Gastrocnemius medialis (tissue), 4 donors: ENCODE measurements at regions not wholly inside any gene's neighbourhood (a gene's known extent, or its start where the extent isn't known, plus 50 kb on each side); places are given as distances from the start of the nearest gene placed in this dataset.
A peak's percentile ranks its signal among the peaks of the same experiment; 100 is the strongest.

Experiments
- ATAC-seq, 2 donors: fragments of 150-250 bp; one replicate each; pipeline ENCODE4 v1.9.1; 2016
- DNase-seq, 2 donors: peaks; one replicate each; pipeline ENCODE4 v3.0.0-alpha.2; 2019
- H3K27ac ChIP-seq, 4 donors: fragments of 200-600 bp; sonication (generic); 1 replicate in 1 of 4; 2 replicates in 3 of 4; pipeline ENCODE4 v1.5.1; 2016 to 2018; ENCODE audit warnings: mild to moderate bottlenecking in 2 of 4, moderate library complexity in 1 of 4
- H3K27me3 ChIP-seq, 3 donors: fragments of 200-600 bp; sonication (generic) in 2 of 3; 1 replicate in 1 of 3; 2 replicates in 2 of 3; pipeline versions ENCODE4 v1.5.1 to v1.6.0; 2016 to 2019; ENCODE audit warnings: mild to moderate bottlenecking in 1 of 3, moderate library complexity in 1 of 3
- H3K36me3 ChIP-seq, 2 donors: fragments of 200-600 bp; sonication (generic) in 1 of 2; one replicate each; pipeline ENCODE4 v1.5.1; 2017 to 2018
- H3K4me1 ChIP-seq, 2 donors: fragments of 200-600 bp; sonication (generic) in 1 of 2; one replicate each; pipeline ENCODE4 v1.5.1; 2016 to 2017; ENCODE audit warnings: mild to moderate bottlenecking in 2 of 2
- H3K4me3 ChIP-seq, 4 donors: fragments of 200-600 bp; sonication (generic) in 3 of 4; 1 replicate in 1 of 4; 2 replicates in 3 of 4; pipeline ENCODE4 v1.5.1; 2016 to 2019; ENCODE audit warnings: mild to moderate bottlenecking in 2 of 4
- H3K9me3 ChIP-seq, 3 donors: fragments of 200-600 bp; sonication (generic) in 2 of 3; 1 replicate in 1 of 3; 2 replicates in 2 of 3; pipeline ENCODE4 v1.5.1; 2016 to 2019
- POLR2A ChIP-seq, 2 donors: fragments of 450-650 bp; IDR thresholded peaks; one replicate each; pipeline ENCODE4 v1.6.1; 2017; ENCODE audit warnings: antibody characterized with exemption in 2 of 2, mild to moderate bottlenecking in 2 of 2, moderate library complexity in 2 of 2
- in situ Hi-C, 4 donors: fragments of 200-750 bp; cut with MboI; loops; one replicate each; pipeline versions ENCODE4 v1.15.0 to v1.8.0; 2017; ENCODE audit warnings: low sequenced_read_pairs in 4 of 4
- intact Hi-C: fragments of 100-400 bp; cut with DNase I; formaldehyde crosslinking; loops from one replicate; pipeline ENCODE4 v1.15.1; 2023; ENCODE audit warnings: low total_unique reads
- TF ChIP-seq, protein P1 (sequence below), 5 experiments: fragments of 450-650 bp in 3 of 5; fragments of 200-600 bp in 2 of 5; sonication (generic) in 2 of 5; IDR thresholded peaks in 4 of 5; conservative IDR thresholded peaks in 1 of 5; 1 replicate in 4 of 5; 2 replicates in 1 of 5; pipeline ENCODE4 v1.5.1; 2016 to 2019; ENCODE audit warnings: antibody characterized with exemption in 5 of 5, mild to moderate bottlenecking in 3 of 5, moderate library complexity in 3 of 5

DNA sequence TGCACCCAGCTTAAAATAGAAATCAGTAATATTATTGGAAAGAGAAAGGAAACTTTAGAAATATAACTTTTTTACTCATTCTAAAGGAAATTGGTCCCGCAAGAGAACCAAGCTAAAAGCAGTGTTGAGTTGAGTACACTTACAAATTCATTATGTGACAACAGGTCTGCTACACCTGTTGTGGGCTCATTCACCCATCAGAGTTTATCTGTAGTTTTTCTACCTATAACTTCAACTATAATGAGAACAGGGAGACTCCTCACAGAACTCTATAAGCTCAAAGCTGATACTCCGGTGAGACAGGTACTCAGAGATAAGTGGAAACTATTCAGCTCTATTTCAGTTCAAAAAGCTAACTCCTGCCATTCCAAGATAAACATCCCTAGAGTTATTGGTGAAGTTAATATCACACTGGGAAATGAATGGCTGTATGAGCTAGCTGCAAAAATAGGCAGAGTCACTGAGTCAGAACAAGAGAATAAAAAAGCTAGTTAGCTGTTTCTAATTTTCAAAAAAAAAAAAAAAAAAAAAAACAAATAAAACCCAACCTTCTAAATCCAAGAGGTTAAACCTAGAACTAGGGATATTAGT is 121.3 kb downstream of the PPP1R3A start:
- no peak for ATAC-seq
- in situ Hi-C loops: no loop called here
- no peak for DNase-seq
- Histone ChIP-seq H3K27ac (no peak overlapping the region), H3K4me3 (no peak overlapping the region), H3K4me1 (peaks cover 15 to 18% of the 10 kb centered on the region in 2 donors), H3K27me3 (no peaks in the 10 kb centered on the region), H3K36me3 (no peaks in the 10 kb centered on the region), H3K9me3 (no peaks in the 10 kb centered on the region)
- TF ChIP-seq, protein P1, sequence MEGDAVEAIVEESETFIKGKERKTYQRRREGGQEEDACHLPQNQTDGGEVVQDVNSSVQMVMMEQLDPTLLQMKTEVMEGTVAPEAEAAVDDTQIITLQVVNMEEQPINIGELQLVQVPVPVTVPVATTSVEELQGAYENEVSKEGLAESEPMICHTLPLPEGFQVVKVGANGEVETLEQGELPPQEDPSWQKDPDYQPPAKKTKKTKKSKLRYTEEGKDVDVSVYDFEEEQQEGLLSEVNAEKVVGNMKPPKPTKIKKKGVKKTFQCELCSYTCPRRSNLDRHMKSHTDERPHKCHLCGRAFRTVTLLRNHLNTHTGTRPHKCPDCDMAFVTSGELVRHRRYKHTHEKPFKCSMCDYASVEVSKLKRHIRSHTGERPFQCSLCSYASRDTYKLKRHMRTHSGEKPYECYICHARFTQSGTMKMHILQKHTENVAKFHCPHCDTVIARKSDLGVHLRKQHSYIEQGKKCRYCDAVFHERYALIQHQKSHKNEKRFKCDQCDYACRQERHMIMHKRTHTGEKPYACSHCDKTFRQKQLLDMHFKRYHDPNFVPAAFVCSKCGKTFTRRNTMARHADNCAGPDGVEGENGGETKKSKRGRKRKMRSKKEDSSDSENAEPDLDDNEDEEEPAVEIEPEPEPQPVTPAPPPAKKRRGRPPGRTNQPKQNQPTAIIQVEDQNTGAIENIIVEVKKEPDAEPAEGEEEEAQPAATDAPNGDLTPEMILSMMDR (IDR thresholded peaks at IDR 0.05 in 4 of 5, conservative IDR thresholded peaks at IDR 0.05 in 1 of 5): no peak
- TF ChIP-seq POLR2A (IDR thresholded peaks at IDR 0.05): no peak
- intact Hi-C loops: no loop called here

DNA sequence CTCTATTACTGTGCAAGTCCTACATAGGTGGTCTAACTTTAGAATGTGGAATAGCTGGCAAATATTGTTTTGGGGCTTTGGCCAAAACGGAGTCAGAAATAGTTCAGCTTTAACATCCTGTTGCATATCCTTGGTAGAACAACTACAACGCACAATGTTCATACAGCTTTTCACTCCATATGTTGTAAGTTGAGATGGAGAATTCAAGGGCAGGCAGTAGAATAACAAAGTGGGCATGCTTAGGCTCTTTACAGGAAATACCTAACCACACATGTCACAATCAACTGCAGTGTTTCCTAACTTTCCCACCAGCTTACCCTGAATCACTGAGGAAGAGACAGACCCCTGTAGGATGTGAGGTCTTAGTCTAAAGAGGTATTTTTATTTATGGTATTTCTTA is 122.3 kb downstream of the PPP1R3A start:
- no peak for ATAC-seq
- TF ChIP-seq, protein P1 (IDR thresholded peaks at IDR 0.05 in 4 of 5, conservative IDR thresholded peaks at IDR 0.05 in 1 of 5): no peak
- TF ChIP-seq POLR2A (IDR thresholded peaks at IDR 0.05): no peak
- intact Hi-C loops: no loop called here

DNA sequence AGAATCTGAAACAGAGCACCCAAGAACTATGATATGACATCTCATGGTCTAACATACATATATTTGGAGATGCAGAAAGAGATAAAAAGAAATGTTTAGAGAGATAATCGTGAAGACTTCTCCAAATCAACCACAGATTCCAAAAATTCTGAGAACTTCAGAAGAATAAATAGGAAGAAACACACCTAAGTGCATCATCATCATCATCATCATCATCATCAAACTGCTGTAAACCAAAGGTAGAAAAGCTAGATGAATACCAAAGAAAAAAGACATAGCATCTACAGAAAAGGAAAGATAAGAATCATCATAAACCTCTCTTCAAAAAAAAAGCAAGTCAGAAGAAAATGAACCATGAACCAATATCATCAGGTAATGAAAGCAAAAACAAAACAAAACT is 124.2 kb downstream of the PPP1R3A start:
- Histone ChIP-seq H3K27me3 (no peaks in the 10 kb centered on the region), H3K27ac (no peak overlapping the region), H3K4me1 (peaks cover 18 to 27% of the 10 kb centered on the region in 2 donors), H3K9me3 (no peaks in the 10 kb centered on the region), H3K4me3 (no peak overlapping the region), H3K36me3 (no peaks in the 10 kb centered on the region)
- ATAC-seq (no peak), DNase-seq (no peak)
- in situ Hi-C loops: no loop called here
- TF ChIP-seq POLR2A (IDR thresholded peaks at IDR 0.05): no peak
- TF ChIP-seq, protein P1 (IDR thresholded peaks at IDR 0.05 in 4 of 5, conservative IDR thresholded peaks at IDR 0.05 in 1 of 5): no peak
- intact Hi-C loops: no loop called here

More for the DNA sequence above, 122.3 kb downstream of the PPP1R3A start:
- in situ Hi-C loops: no loop called here
- Histone ChIP-seq H3K4me3 (no peak overlapping the region), H3K27me3 (no peaks in the 10 kb centered on the region), H3K4me1 (peaks cover 15 to 18% of the 10 kb centered on the region in 2 donors), H3K9me3 (no peaks in the 10 kb centered on the region), H3K27ac (no peak overlapping the region), H3K36me3 (no peaks in the 10 kb centered on the region)
- DNase-seq: no peak

DNA sequence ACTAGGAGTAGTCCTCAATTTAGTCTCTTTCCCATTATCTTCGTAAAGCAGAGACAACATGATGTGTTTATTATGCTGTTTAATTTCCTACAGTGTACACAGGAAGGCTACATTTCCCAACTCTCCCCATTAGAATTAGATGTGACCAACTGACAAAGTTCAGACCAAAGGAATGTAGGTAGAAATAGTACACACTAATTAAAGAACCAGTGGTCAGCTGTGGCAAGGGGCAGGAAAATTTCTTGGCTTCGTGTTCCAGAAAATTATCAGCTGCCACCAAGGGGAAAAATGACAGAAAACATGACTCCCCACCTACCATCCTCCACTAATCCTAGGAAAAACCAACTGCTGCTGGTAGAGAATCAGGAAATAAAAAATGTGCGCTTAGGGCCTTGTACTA is 125.6 kb downstream of the PPP1R3A start:
- Histone ChIP-seq H3K4me3 (no peak overlapping the region), H3K36me3 (no peaks in the 10 kb centered on the region), H3K9me3 (no peaks in the 10 kb centered on the region), H3K4me1 (peaks cover 18 to 34% of the 10 kb centered on the region in 2 donors), H3K27ac (no peak overlapping the region), H3K27me3 (no peaks in the 10 kb centered on the region)
- DNase-seq: no peak
- ATAC-seq: no peak
- intact Hi-C loops (no loop called here), in situ Hi-C loops (no loop called here)
- TF ChIP-seq, protein P1 (IDR thresholded peaks at IDR 0.05 in 4 of 5, conservative IDR thresholded peaks at IDR 0.05 in 1 of 5): no peak
- no peak for TF ChIP-seq POLR2A (IDR thresholded peaks at IDR 0.05)

DNA sequence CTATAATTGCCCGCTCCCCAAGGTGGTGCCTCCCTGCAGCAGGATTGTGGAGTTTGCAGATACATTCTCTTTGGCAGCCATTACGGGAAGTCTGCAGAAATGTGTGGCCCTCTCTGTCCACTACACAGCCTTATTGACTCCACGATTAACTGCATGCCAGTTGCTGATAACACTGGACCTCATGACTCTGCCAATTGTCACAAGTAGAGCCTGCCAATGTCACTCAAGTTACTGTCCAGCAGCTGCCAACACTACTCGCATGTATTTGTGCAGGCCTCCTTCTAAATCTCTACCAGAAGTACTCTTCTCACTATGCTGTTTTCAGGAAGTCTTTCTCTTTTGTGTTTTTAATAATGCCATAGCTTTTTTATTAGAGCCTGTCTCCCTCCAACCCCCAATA is 128.8 kb downstream of the PPP1R3A start:
- DNase-seq (peak; percentile 28 to 62), ATAC-seq (peak; percentile 94 to 98)
- Histone ChIP-seq H3K4me1 (peaks cover 0 to 20% of the 10 kb centered on the region in 2 donors), H3K9me3 (no peaks in the 10 kb centered on the region), H3K27ac (peak overlapping the region in 3 of 4 donors; percentile 35 to 67 (median 52)), H3K36me3 (no peaks in the 10 kb centered on the region), H3K27me3 (no peaks in the 10 kb centered on the region), H3K4me3 (no peak overlapping the region)
- TF ChIP-seq, protein P1 (IDR thresholded peaks at IDR 0.05 in 4 of 5, conservative IDR thresholded peaks at IDR 0.05 in 1 of 5): no peak
- TF ChIP-seq POLR2A (IDR thresholded peaks at IDR 0.05): no peak
- in situ Hi-C loops: no loop called here
- intact Hi-C loops: no loop called here
